GM12878 (cell line): ENCODE measurements at regions not wholly inside any gene's neighbourhood (a gene's known extent, or its start where the extent isn't known, plus 50 kb on each side); places are given as distances from the start of the nearest gene placed in this dataset.

Source experiments
- POLR2AphosphoS2 ChIP-seq: IDR thresholded peaks from 2 replicates; pipeline ENCODE4 v1.6.1; 2011; ENCODE audit warnings: low read depth, mild to moderate bottlenecking, low read length, improper control_type of control experiment, moderate library complexity
- RAD21 ChIP-seq: IDR thresholded peaks from 2 replicates; pipeline ENCODE4 v1.6.1; 2011; ENCODE audit warnings: mild to moderate bottlenecking, low read depth, low read length, moderate library complexity; ENCODE audit not compliant: insufficient read depth
- TAF1 ChIP-seq: IDR thresholded peaks from 2 replicates; pipeline ENCODE4 v1.6.1; 2011; ENCODE audit warnings: mild to moderate bottlenecking, low read depth, low read length, borderline replicate concordance
- ZZZ3 ChIP-seq: IDR thresholded peaks from 2 replicates; pipeline ENCODE4 v1.6.1; 2011; ENCODE audit warnings: low read depth; ENCODE audit not compliant: control insufficient read depth, insufficient read length
- TF ChIP-seq, protein P1 (sequence below): IDR thresholded peaks from 2 replicates; pipeline ENCODE4 v1.6.1; 2011; ENCODE audit warnings: low read depth, mild to moderate bottlenecking, low read length, moderate library complexity, borderline replicate concordance; ENCODE audit errors: extremely low read depth
- TF ChIP-seq, protein P2 (sequence below), 3 experiments: IDR thresholded peaks in 2 of 3; conservative IDR thresholded peaks in 1 of 3; 2 replicates each; pipeline ENCODE4 v1.5.1; 2011; ENCODE audit warnings: low read depth in 3 of 3, low read length in 3 of 3, mild to moderate bottlenecking in 3 of 3, control low read depth in 2 of 3, moderate library complexity in 2 of 3, inconsistent platforms in 1 of 3, mixed read lengths in 1 of 3; ENCODE audit not compliant: control insufficient read depth in 2 of 3, insufficient read depth in 1 of 3; ENCODE audit errors: extremely low read depth in 1 of 3

DNA sequence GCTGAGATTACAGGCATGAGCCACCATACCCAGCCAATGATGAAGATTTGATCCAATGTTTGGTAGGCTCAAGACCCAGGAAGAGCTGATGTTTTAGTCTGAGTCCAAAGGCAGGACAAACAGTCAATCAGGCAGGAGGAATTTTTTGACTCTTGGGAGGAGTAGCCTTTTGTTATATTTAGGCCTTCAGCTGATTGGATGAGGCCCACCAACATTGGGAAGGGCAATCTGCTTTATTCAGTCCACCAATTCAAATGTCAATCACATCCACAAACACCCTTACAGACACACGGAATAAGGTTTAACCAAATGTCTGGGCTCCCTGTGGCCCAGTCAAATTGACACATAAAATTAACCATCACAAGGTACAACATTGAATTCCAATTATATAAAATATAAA is 61.9 kb upstream of the COX20 start:
- no peak for TF ChIP-seq POLR2AphosphoS2
- no peak for TF ChIP-seq TAF1
- TF ChIP-seq, protein P1, sequence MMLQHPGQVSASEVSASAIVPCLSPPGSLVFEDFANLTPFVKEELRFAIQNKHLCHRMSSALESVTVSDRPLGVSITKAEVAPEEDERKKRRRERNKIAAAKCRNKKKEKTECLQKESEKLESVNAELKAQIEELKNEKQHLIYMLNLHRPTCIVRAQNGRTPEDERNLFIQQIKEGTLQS: no peak
- TF ChIP-seq RAD21: no peak
- TF ChIP-seq, protein P2, sequence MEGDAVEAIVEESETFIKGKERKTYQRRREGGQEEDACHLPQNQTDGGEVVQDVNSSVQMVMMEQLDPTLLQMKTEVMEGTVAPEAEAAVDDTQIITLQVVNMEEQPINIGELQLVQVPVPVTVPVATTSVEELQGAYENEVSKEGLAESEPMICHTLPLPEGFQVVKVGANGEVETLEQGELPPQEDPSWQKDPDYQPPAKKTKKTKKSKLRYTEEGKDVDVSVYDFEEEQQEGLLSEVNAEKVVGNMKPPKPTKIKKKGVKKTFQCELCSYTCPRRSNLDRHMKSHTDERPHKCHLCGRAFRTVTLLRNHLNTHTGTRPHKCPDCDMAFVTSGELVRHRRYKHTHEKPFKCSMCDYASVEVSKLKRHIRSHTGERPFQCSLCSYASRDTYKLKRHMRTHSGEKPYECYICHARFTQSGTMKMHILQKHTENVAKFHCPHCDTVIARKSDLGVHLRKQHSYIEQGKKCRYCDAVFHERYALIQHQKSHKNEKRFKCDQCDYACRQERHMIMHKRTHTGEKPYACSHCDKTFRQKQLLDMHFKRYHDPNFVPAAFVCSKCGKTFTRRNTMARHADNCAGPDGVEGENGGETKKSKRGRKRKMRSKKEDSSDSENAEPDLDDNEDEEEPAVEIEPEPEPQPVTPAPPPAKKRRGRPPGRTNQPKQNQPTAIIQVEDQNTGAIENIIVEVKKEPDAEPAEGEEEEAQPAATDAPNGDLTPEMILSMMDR (IDR thresholded peaks at IDR 0.05 in 2 of 3, conservative IDR thresholded peaks at IDR 0.05 in 1 of 3; ENCODE audit: control insufficient read depth in 2 of 3, extremely low read depth in 1 of 3, insufficient read depth in 1 of 3, low read depth in 3 of 3, low read length in 3 of 3): no peak
- no peak for TF ChIP-seq ZZZ3
